Caco-2 (cell line): ENCODE measurements at regions not wholly inside any gene's neighbourhood (a gene's known extent, or its start where the extent isn't known, plus 50 kb on each side); places are given as distances from the start of the nearest gene placed in this dataset.

Experiments used
- BruUV-seq: library from RNA; stranded (reverse); fragments of 400-500 nt; replicated peaks from 2 replicates; lab custom pipeline; 2021; lab: Mats Ljungman, UMichigan
- CTCF ChIA-PET: fragments of 300-600 bp; sonication (Branson Sonifier 250); formaldehyde crosslinking; loops from one replicate; lab custom pipeline; 2022; ENCODE audit warnings: antibody characterized with exemption; lab: Charles Lee
- POLR2A ChIA-PET: fragments of 300-600 bp; sonication (Branson Sonifier 250); formaldehyde crosslinking; loops from one replicate; lab custom pipeline; 2022; ENCODE audit warnings: antibody characterized with exemption; lab: Charles Lee
- DNase-seq, 2 experiments: peaks; one replicate each; pipeline versions ENCODE4 v3.0.0 to v3.0.0-alpha.2; 2020 to 2022
- H3K27me3 ChIP-seq: replicated peaks from 2 replicates; pipeline ENCODE4 v1.6.0; 2011; ENCODE audit warnings: low read length; ENCODE audit not compliant: control insufficient read depth, insufficient read depth
- H3K36me3 ChIP-seq: 2 replicates; pipeline ENCODE4 v1.5.1; 2011; ENCODE audit warnings: low read length; ENCODE audit not compliant: control insufficient read depth, insufficient read depth
- H3K4me1 ChIP-seq: fragments of 250-450 bp; sonication (Bioruptor Pico); 2 replicates; pipeline ENCODE4 v1.5.1; 2020; ENCODE audit warnings: mild to moderate bottlenecking
- H3K4me3 ChIP-seq: 2 replicates; pipeline ENCODE4 v1.5.1; 2011; ENCODE audit warnings: low read depth, mild to moderate bottlenecking, control low read depth, low read length
- H3K9me3 ChIP-seq: fragments of 250-450 bp; sonication (Bioruptor Pico); 2 replicates; pipeline ENCODE4 v1.5.1; 2020; ENCODE audit warnings: mild to moderate bottlenecking, moderate library complexity
- H3K27ac Mint-ChIP-seq: one replicate; pipeline ENCODE4 v1.8.0; 2022; ENCODE audit warnings: mixed read lengths; ENCODE audit not compliant: unreplicated experiment
- H3K27me3 Mint-ChIP-seq: one replicate; pipeline ENCODE4 v1.8.0; 2022; ENCODE audit warnings: mixed read lengths; ENCODE audit not compliant: insufficient read depth, unreplicated experiment
- H3K36me3 Mint-ChIP-seq: one replicate; pipeline ENCODE4 v1.8.0; 2022; ENCODE audit warnings: mild to moderate bottlenecking, mixed read lengths; ENCODE audit not compliant: insufficient read depth, unreplicated experiment
- H3K4me1 Mint-ChIP-seq: one replicate; pipeline ENCODE4 v1.8.0; 2022; ENCODE audit warnings: low read depth, mixed read lengths; ENCODE audit not compliant: unreplicated experiment
- H3K4me3 Mint-ChIP-seq: one replicate; pipeline ENCODE4 v1.8.0; 2022; ENCODE audit warnings: mild to moderate bottlenecking, moderate library complexity, mixed read lengths; ENCODE audit not compliant: unreplicated experiment
- H3K9me3 Mint-ChIP-seq: one replicate; pipeline ENCODE4 v1.8.0; 2022; ENCODE audit warnings: mixed read lengths; ENCODE audit not compliant: unreplicated experiment
- intact Hi-C: fragments of 100-400 bp; cut with micrococcal nuclease; formaldehyde crosslinking; loops from one replicate; pipeline ENCODE4 v1.10.0; 2022; ENCODE audit not compliant: unreplicated experiment
- TF ChIP-seq, protein P1 (sequence below), 2 experiments: fragments of 200-600 bp in 1 of 2; IDR thresholded peaks; 1 replicate in 1 of 2; 2 replicates in 1 of 2; pipeline versions ENCODE4 v1.5.1 to v1.8.0; 2011 to 2022; ENCODE audit warnings: antibody characterized with exemption in 1 of 2, control low read depth in 1 of 2, inconsistent platforms in 1 of 2, low read depth in 1 of 2, low read length in 1 of 2, mild to moderate bottlenecking in 1 of 2, moderate library complexity in 1 of 2; ENCODE audit not compliant: insufficient read depth in 1 of 2, severe bottlenecking in 1 of 2, unreplicated experiment in 1 of 2

DNA sequence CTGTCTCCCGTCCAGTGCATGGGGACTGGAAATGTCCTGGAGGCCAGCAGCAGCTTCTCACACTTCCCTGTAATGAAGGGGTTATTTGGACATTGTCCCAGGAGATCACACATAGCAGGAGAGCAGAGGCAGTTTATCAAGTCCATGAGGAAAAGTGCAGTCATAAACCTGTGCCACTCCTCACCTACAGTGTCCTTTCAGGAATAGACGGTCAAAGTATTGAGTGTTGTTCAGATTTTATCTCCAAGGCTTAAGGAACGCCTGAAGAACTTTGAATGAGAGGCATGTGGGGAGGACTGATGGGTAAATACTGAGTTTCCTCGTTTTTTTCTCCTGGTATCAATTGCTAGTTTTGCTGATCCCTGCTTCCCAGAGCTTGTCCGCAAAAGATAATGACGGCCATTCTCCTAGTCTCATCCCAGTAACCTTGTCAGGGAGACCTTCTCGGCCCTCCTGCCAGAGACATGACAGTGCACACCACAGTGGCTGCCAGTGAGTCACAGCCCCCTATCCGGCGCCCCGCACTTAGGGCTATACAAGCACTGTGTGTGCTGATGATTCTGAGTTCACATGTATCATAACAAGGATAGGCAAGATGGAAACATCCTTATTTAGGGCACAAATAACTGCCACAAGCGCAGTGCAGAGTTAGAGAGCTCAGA, 495.5 kb upstream of the MGMT start:
- no peak overlapping the region for H3K4me3 Mint-ChIP-seq
- no peak overlapping the region for H3K27ac Mint-ChIP-seq
- CTCF ChIA-PET, result no interaction called here
- TF ChIP-seq, protein P1, sequence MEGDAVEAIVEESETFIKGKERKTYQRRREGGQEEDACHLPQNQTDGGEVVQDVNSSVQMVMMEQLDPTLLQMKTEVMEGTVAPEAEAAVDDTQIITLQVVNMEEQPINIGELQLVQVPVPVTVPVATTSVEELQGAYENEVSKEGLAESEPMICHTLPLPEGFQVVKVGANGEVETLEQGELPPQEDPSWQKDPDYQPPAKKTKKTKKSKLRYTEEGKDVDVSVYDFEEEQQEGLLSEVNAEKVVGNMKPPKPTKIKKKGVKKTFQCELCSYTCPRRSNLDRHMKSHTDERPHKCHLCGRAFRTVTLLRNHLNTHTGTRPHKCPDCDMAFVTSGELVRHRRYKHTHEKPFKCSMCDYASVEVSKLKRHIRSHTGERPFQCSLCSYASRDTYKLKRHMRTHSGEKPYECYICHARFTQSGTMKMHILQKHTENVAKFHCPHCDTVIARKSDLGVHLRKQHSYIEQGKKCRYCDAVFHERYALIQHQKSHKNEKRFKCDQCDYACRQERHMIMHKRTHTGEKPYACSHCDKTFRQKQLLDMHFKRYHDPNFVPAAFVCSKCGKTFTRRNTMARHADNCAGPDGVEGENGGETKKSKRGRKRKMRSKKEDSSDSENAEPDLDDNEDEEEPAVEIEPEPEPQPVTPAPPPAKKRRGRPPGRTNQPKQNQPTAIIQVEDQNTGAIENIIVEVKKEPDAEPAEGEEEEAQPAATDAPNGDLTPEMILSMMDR (IDR thresholded peaks at IDR 0.05; ENCODE audit: insufficient read depth in 1 of 2, low read depth in 1 of 2, low read length in 1 of 2, severe bottlenecking in 1 of 2, unreplicated experiment in 1 of 2), result no peak
- H3K36me3 ChIP-seq, result no peaks in the 10 kb centered on the region
- intact Hi-C loops, result no loop called here
- no peaks in the 10 kb centered on the region for H3K36me3 Mint-ChIP-seq
- DNase-seq, result no peak
- H3K4me3 ChIP-seq, result no peak overlapping the region
- no peaks in the 10 kb centered on the region for H3K4me1 Mint-ChIP-seq
- peaks cover 16% of the 10 kb centered on the region for H3K27me3 Mint-ChIP-seq
- no TSS peak for BruUV-seq
- no peaks in the 10 kb centered on the region for H3K9me3 Mint-ChIP-seq
- POLR2A ChIA-PET, result no interaction called here
- no peaks in the 10 kb centered on the region for H3K27me3 ChIP-seq
- H3K9me3 ChIP-seq, result no peaks in the 10 kb centered on the region
- H3K4me1 ChIP-seq, result no peaks in the 10 kb centered on the region

DNA sequence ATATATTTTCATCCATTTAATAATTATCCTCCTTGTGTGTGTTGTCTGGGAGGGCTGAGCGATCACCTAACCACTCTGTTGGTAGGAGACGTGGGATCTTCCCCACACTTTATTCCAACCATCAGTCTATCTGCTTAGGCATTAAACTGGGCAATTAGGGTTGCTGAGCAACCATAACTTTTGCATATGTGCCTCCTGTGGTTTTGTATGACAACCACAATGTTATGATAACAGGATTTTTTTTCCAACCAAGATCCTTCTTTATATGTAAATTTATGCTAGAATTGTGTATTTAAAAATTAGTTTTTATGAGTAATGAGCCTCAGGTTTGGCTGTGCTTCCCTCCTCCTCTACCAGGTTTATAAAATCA, 495.0 kb upstream of the MGMT start:
- H3K36me3 Mint-ChIP-seq, result no peaks in the 10 kb centered on the region
- H3K9me3 ChIP-seq, result no peaks in the 10 kb centered on the region
- H3K27me3 Mint-ChIP-seq, result peaks cover 17% of the 10 kb centered on the region
- CTCF ChIA-PET, result no interaction called here
- POLR2A ChIA-PET, result no interaction called here
- TF ChIP-seq, protein P1 (IDR thresholded peaks at IDR 0.05; ENCODE audit: insufficient read depth in 1 of 2, low read depth in 1 of 2, low read length in 1 of 2, severe bottlenecking in 1 of 2, unreplicated experiment in 1 of 2), result no peak
- no peak for DNase-seq
- no peaks in the 10 kb centered on the region for H3K9me3 Mint-ChIP-seq
- no TSS peak for BruUV-seq
- H3K27ac Mint-ChIP-seq, result no peak overlapping the region
- H3K4me3 ChIP-seq, result no peak overlapping the region
- H3K27me3 ChIP-seq, result no peaks in the 10 kb centered on the region
- H3K4me1 ChIP-seq, result no peaks in the 10 kb centered on the region
- no peaks in the 10 kb centered on the region for H3K36me3 ChIP-seq
- intact Hi-C loops, result no loop called here
- no peak overlapping the region for H3K4me3 Mint-ChIP-seq
- no peaks in the 10 kb centered on the region for H3K4me1 Mint-ChIP-seq

DNA sequence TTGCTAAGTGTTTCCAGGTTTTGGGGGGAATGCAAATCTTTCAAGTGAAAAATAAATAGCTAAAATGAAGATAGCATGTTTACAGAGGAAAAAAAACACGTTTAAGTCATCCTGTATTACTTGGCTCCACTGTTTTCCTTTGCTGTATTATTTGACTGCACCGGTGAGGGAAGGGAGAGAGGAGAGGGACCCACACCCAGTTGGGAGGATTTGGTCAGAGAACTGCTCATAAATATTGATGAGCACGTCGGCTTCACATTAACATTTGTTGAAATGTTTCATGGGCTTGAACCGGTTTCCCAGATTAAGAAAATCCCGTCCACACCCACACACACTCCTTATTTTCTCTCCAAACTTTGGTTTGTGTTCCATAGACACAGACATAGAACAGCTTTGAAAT, 493.8 kb upstream of the MGMT start:
- no peak overlapping the region for H3K4me3 Mint-ChIP-seq
- Histone ChIP-seq H3K27me3 (no peaks in the 10 kb centered on the region), H3K36me3 (no peaks in the 10 kb centered on the region), H3K9me3 (no peaks in the 10 kb centered on the region), H3K4me1 (no peaks in the 10 kb centered on the region), H3K4me3 (no peak overlapping the region)
- ChIA-PET POLR2A (no interaction called here), CTCF (no interaction called here)
- H3K36me3 Mint-ChIP-seq, result no peaks in the 10 kb centered on the region
- no peaks in the 10 kb centered on the region for H3K4me1 Mint-ChIP-seq
- intact Hi-C loops, result no loop called here
- no peaks in the 10 kb centered on the region for H3K9me3 Mint-ChIP-seq
- BruUV-seq, result no TSS peak
- peaks cover 14% of the 10 kb centered on the region for H3K27me3 Mint-ChIP-seq
- DNase-seq, result no peak
- TF ChIP-seq, protein P1 (IDR thresholded peaks at IDR 0.05; ENCODE audit: insufficient read depth in 1 of 2, low read depth in 1 of 2, low read length in 1 of 2, severe bottlenecking in 1 of 2, unreplicated experiment in 1 of 2), result no peak
- H3K27ac Mint-ChIP-seq, result no peak overlapping the region
